ENCODE measurements at regions not wholly inside any gene's neighbourhood (a gene's known extent, or its start where the extent isn't known, plus 50 kb on each side); places are given as distances from the start of the nearest gene placed in this dataset.

DNA sequence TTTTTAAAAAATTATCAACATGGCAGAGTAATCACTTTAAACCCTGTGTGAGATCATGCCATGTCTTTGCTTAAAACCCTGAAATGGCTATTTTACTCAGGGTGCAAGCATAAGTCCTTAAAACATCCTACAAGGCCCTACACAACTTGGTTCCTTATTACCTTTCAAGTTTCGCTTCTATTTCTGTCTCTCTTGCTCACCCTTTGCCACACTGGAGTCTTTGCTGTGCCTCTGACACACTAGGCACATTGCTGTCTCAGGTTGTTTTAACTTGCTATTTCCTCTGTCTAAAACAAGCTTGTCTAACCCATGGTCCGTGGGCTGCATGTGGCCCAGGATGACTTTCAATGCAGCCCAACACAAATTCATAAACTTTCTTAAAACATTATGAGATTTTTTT lies 55.6 kb downstream of the KIAA0408 start:
- TF ChIP-seq ZNF615 (CRISPR knock-in tag; IDR thresholded peaks at IDR 0.05; ENCODE audit: borderline replicate concordance): no peak
- no peak overlapping the region for H3K9ac ChIP-seq (ENCODE audit: insufficient read depth, low read depth, low read length)
- in situ Hi-C loops (cut with HindIII; ENCODE audit: extremely low pct_ligation_motif_present, low pct_unique_long_range_greater_than_20kb): no loop called here
- ATAC-seq (no peak), DNase-seq (ENCODE audit: low spot score) (no peak), FAIRE-seq (no peak)
- H3K79me2 ChIP-seq (ENCODE audit: insufficient read depth, low read length): no peaks in the 10 kb centered on the region
- WGBS (ENCODE audit: low lambda C conversion rate): 4% methylated on average over 2 of the region's 2 CpGs
- ChIA-PET CTCF (ENCODE audit: low intra/inter-chr PET ratio, low total read pairs) (no interaction called here), POLR2A (no interaction called here)
- no peak overlapping the region for H3K4me3 ChIP-seq (replicated peaks in 1 of 3; ENCODE audit: insufficient read depth in 1 of 3, low read depth in 2 of 3, low read length in 3 of 3)
- no peak overlapping the region for H2AFZ ChIP-seq (ENCODE audit: low read length)
- H3K4me1 ChIP-seq (ENCODE audit: insufficient read depth, low read length): no peaks in the 10 kb centered on the region
- no peaks in the 10 kb centered on the region for H3K36me3 ChIP-seq (replicated peaks in 1 of 2; ENCODE audit: control insufficient read depth in 1 of 2, insufficient read depth in 2 of 2, low read length in 2 of 2)
- intact Hi-C loops (cut with micrococcal nuclease; ENCODE audit: unreplicated experiment): no loop called here
- no peak overlapping the region for H3K4me2 ChIP-seq (ENCODE audit: low read depth, low read length)
- BruUV-seq (replicated peaks): no TSS peak
- no peaks in the 10 kb centered on the region for H4K20me1 ChIP-seq (ENCODE audit: insufficient read depth, low read length)
- no peaks in the 10 kb centered on the region for H3K9me3 ChIP-seq (ENCODE audit: low read length)
- H3K27me3 ChIP-seq (ENCODE audit: control insufficient read depth in 1 of 2, insufficient read depth in 2 of 2, low read length in 2 of 2): no peaks in the 10 kb centered on the region
- no peak overlapping the region for H3K27ac ChIP-seq (ENCODE audit: extremely low read length, insufficient read depth, low read length)

DNA sequence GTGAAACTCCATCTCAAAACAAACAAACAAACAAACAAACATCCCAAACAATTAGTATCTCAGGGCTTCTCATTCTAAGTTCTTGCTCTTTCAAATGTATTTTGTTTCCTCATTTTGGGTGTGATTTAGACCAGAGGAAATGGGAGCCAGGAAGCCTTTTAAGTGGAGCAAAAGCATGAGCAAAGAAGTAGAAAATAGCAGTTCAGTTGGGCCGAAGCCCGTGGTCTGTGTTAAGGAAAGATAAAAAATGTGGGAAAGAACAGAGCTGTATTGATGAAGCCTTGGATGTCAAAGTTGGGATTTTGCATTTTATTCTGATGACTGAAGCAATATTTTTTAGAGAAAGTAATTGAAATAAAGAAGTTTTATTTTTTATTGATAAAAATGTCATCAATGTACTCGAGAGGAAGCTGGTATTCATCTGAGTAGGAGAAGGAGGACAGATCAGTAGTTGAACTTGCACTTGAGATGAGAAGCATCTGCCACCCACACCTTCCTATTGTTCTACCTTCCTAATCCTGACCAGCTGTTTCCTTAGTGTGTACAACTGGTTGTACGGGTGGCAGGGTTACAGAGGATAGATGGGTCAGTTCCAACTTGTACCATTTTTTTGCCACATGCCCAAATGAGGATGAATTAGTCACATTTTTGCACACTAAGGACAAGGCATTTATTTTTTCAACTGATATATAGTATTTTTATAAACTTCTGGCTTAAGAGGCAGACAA lies 56.1 kb downstream of the KIAA0408 start:
- no peak for DNase-seq (ENCODE audit: low spot score)
- H3K4me2 ChIP-seq (ENCODE audit: low read depth, low read length): no peak overlapping the region
- intact Hi-C loops (cut with micrococcal nuclease; ENCODE audit: unreplicated experiment) (no loop called here), in situ Hi-C loops (cut with HindIII; ENCODE audit: extremely low pct_ligation_motif_present, low pct_unique_long_range_greater_than_20kb) (no loop called here)
- H4K20me1 ChIP-seq (ENCODE audit: insufficient read depth, low read length): no peaks in the 10 kb centered on the region
- no peak overlapping the region for H3K27ac ChIP-seq (ENCODE audit: extremely low read length, insufficient read depth, low read length)
- no peak for ATAC-seq
- BruUV-seq (replicated peaks): no TSS peak
- CTCF ChIA-PET (ENCODE audit: low intra/inter-chr PET ratio, low total read pairs): no interaction called here
- H3K27me3 ChIP-seq (ENCODE audit: control insufficient read depth in 1 of 2, insufficient read depth in 2 of 2, low read length in 2 of 2): no peaks in the 10 kb centered on the region
- no peak overlapping the region for H3K9ac ChIP-seq (ENCODE audit: insufficient read depth, low read depth, low read length)
- no peaks in the 10 kb centered on the region for H3K36me3 ChIP-seq (replicated peaks in 1 of 2; ENCODE audit: control insufficient read depth in 1 of 2, insufficient read depth in 2 of 2, low read length in 2 of 2)
- TF ChIP-seq MAFF (IDR thresholded peaks at IDR 0.05; ENCODE audit: low read depth, low read length) (peak; percentile 60), ZNF44 (CRISPR knock-in tag; IDR thresholded peaks at IDR 0.05) (no peak), MAFK (conservative IDR thresholded peaks at IDR 0.05 in 1 of 2, IDR thresholded peaks at IDR 0.05 in 1 of 2; ENCODE audit: low read length in 2 of 2) (peak; percentile 51 to 81)
- H3K9me3 ChIP-seq (ENCODE audit: low read length): no peaks in the 10 kb centered on the region
- no peaks in the 10 kb centered on the region for H3K79me2 ChIP-seq (ENCODE audit: insufficient read depth, low read length)
- no peaks in the 10 kb centered on the region for H3K4me1 ChIP-seq (ENCODE audit: insufficient read depth, low read length)
- FAIRE-seq: no peak
- no peak overlapping the region for H3K4me3 ChIP-seq (replicated peaks in 1 of 3; ENCODE audit: insufficient read depth in 1 of 3, low read depth in 2 of 3, low read length in 3 of 3)
- POLR2A ChIA-PET: no interaction called here
- 24% methylated on average over 4 of the region's 4 CpGs for WGBS (ENCODE audit: low lambda C conversion rate)
- H2AFZ ChIP-seq (ENCODE audit: low read length): no peak overlapping the region

Data from HepG2 (cell line).